Naive B cell (primary cell): ENCODE measurements at regions not wholly inside any gene's neighbourhood (a gene's known extent, or its start where the extent isn't known, plus 50 kb on each side); places are given as distances from the start of the nearest gene placed in this dataset.
"Not testable (repeated sequence)": the region's sequence is repeated elsewhere in the genome, so short reads cannot be mapped to it uniquely, and the experiment has no call there.

Experiments
- ATAC-seq, 2 donors: fragments of 150-1000 bp; cut with Tn5 transposase; 2 replicates each; pipeline ENCODE4 v1.10.0; 2021; ENCODE audit warnings: low read depth in 2 of 2, mild to moderate bottlenecking in 2 of 2, moderate library complexity in 2 of 2
- DNase-seq: peaks from one replicate; pipeline ENCODE4 v3.0.0; 2022
- H3K27ac Mint-ChIP-seq, 6 donors: one replicate each; pipeline ENCODE4 v1.8.0; 2020 to 2022; ENCODE audit warnings: mild to moderate bottlenecking in 6 of 6, mixed read lengths in 6 of 6, moderate library complexity in 5 of 6, inconsistent platforms in 2 of 6
- H3K27me3 Mint-ChIP-seq, 3 donors: one replicate each; pipeline ENCODE4 v1.8.0; 2021 to 2022; ENCODE audit warnings: mixed read lengths in 3 of 3, mild to moderate bottlenecking in 1 of 3
- H3K36me3 Mint-ChIP-seq, 2 donors: one replicate each; pipeline ENCODE4 v1.8.0; 2020 to 2022; ENCODE audit warnings: mixed read lengths in 2 of 2, inconsistent platforms in 1 of 2, mild to moderate bottlenecking in 1 of 2
- H3K4me1 Mint-ChIP-seq, 3 donors: one replicate each; pipeline ENCODE4 v1.8.0; 2020 to 2022; ENCODE audit warnings: mixed read lengths in 3 of 3, inconsistent platforms in 1 of 3, mild to moderate bottlenecking in 1 of 3, moderate library complexity in 1 of 3
- H3K4me3 Mint-ChIP-seq, 8 donors: one replicate each; pipeline ENCODE4 v1.8.0; 2020 to 2022; ENCODE audit warnings: mild to moderate bottlenecking in 8 of 8, mixed read lengths in 8 of 8, moderate library complexity in 8 of 8, inconsistent platforms in 2 of 8
- H3K9me3 Mint-ChIP-seq, 7 donors: one replicate each; pipeline ENCODE4 v1.8.0; 2020 to 2022; ENCODE audit warnings: mixed read lengths in 7 of 7, mild to moderate bottlenecking in 5 of 7, inconsistent platforms in 2 of 7, moderate library complexity in 1 of 7

DNA sequence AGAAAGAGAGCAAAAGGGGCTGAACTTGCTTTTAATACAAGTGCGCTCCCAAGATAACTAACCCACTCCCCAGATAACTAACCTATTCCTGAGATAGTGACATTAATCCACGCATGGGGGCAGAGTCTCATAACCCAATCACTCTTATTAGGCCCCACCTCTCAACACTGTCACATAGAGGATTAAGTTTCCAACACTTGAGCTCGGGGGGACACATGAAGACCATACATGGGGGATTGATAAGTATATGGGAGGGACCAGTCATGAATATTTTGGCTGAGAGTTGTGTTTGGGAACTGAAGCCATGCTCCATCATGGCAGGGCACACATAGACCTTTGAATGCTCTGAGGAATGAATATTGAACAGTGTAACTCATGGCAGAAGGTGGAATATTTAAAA lies 4217.3 kb upstream of the OR11H1 start:
- H3K27ac Mint-ChIP-seq, ATAC-seq, H3K27me3 Mint-ChIP-seq, DNase-seq, H3K4me3 Mint-ChIP-seq, H3K4me1 Mint-ChIP-seq: not testable (repeated sequence)
- Mint-ChIP-seq H3K36me3 (peaks cover 0 to 15% of the 10 kb centered on the region in 2 donors), H3K9me3 (peaks cover 15 to 70% (median 47%) of the 10 kb centered on the region in 7 donors)

DNA sequence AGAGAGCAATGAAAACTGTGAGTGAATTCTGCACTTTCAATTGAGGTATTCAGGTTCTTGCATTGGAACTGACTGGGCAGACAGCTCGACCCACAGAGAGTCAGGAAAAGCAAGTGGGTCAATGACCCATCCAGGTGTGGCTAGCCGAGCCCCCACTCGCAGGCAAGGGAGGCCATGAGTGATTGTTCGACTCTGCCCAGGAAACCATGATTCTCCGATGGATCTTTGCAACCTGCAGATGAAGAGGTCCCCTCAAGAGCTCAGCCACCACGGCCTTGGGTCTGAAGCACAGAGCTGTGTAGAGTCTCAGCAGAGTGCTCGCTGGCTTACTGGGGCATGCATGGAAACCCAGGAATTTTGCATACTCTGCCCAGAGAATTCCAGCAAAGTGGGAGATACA lies 4215.4 kb upstream of the OR11H1 start:
- not testable (repeated sequence) for H3K27ac Mint-ChIP-seq, H3K4me1 Mint-ChIP-seq, ATAC-seq, H3K4me3 Mint-ChIP-seq, H3K27me3 Mint-ChIP-seq, DNase-seq
- H3K36me3 Mint-ChIP-seq = peaks cover 0 to 15% of the 10 kb centered on the region in 2 donors
- H3K9me3 Mint-ChIP-seq = peaks cover 14 to 58% (median 31%) of the 10 kb centered on the region in 7 donors

DNA sequence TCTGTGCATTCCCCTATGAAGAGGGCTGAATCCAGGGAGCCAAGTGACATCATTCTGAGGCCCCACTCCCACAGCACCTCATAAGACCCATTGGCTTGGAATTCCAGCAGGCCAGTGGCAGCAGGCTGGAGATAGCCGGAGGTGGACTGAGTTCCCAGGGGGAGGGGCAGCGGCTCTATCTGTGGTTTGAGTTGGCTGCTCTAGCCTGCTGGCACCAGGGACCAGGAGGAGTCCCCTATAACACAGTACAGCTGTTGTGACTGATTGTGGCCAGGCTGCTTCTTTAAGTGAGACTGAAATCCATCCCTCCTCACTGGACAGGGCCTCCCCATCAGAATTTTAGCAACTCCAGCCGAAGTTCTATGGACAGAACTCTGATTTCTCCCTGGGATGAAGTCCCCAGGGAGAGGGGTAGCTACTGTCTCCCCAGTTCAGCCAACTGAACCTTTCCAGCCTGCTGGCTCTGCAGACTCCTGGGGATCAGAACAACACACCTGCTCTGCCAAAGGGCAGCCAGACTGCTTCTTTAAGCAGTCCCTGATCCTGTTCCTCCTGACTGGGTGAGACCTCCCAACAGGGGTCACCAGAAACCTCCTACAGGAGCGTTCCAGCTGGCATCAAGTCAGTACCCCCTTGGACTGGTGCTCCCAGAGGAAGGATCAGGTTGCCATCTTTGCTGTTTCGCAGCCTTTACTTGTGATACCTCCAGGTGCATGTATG lies 4214.8 kb upstream of the OR11H1 start:
- Mint-ChIP-seq H3K36me3 (peaks cover 0 to 15% of the 10 kb centered on the region in 2 donors), H3K9me3 (peaks cover 10 to 63% (median 28%) of the 10 kb centered on the region in 7 donors)
- not testable (repeated sequence) for H3K27ac Mint-ChIP-seq, ATAC-seq, H3K4me3 Mint-ChIP-seq, H3K4me1 Mint-ChIP-seq, H3K27me3 Mint-ChIP-seq, DNase-seq

- ATAC-seq, H3K4me1 Mint-ChIP-seq, DNase-seq, H3K27ac Mint-ChIP-seq, H3K27me3 Mint-ChIP-seq, H3K36me3 Mint-ChIP-seq: not testable (repeated sequence)
- Mint-ChIP-seq H3K4me3 (peak overlapping the region in 1 of 8 donors; percentile 13), H3K9me3 (peaks cover 0 to 34% (median 14%) of the 10 kb centered on the region in 7 donors)
Measured at GRCh38 chr22:11318633-11319032, 4209.4 kb upstream of the OR11H1 start.

GRCh38 chr22:11324439-11325037 lies 4203.5 kb upstream of the OR11H1 start:
- not testable (repeated sequence) for H3K36me3 Mint-ChIP-seq, H3K4me1 Mint-ChIP-seq, H3K27me3 Mint-ChIP-seq, H3K4me3 Mint-ChIP-seq, H3K27ac Mint-ChIP-seq, ATAC-seq, DNase-seq
- peaks cover 16 to 49% (median 40%) of the 10 kb centered on the region in 7 donors for H3K9me3 Mint-ChIP-seq

- Mint-ChIP-seq H3K9me3 (peaks cover 16 to 62% (median 40%) of the 10 kb centered on the region in 7 donors), H3K36me3 (peaks cover 0 to 7% of the 10 kb centered on the region in 2 donors), H3K27ac (no peak overlapping the region), H3K27me3 (no peaks in the 10 kb centered on the region), H3K4me3 (no peak overlapping the region), H3K4me1 (no peaks in the 10 kb centered on the region)
- DNase-seq (no peak), ATAC-seq (no peak)
Measured at GRCh38 chr22:11325767-11326166, 4202.2 kb upstream of the OR11H1 start.

DNA sequence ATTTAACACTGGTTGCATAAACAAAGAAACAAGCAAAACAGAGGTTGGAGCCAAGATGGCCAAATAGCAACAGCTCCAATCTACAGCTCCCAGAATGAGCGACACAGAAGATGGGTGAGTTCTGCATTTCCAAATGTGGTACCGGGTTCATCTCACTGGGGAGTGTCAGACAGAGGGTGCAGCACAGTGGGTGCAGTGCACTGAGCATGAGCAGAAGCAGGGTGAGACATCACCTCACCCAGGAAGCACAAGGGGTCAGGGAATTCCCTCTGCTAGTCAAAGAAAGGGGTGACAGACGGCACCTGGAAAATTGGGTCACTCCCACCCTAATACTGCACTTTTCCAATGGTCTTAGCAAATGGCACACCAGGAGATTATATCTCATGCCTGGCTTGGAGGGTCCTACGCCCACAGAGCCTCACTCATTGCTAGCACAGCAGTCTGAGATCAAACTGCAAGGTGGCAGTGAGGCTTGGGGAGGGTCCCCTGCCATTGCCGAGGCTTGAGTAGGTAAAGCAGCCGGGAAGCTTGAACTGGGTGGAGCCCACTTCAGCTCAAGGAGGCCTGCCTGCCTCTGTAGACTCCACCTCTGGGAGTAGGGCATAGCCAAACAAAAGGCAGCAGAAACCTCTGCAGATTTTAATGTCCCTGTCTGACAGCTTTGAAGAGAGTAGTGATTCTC lies 4186.5 kb upstream of the OR11H1 start:
- peaks cover 25 to 66% (median 32%) of the 10 kb centered on the region in 7 donors for H3K9me3 Mint-ChIP-seq
- not testable (repeated sequence) for H3K36me3 Mint-ChIP-seq, H3K27ac Mint-ChIP-seq, DNase-seq, ATAC-seq, H3K4me1 Mint-ChIP-seq, H3K27me3 Mint-ChIP-seq, H3K4me3 Mint-ChIP-seq

- Mint-ChIP-seq H3K4me3 (peak overlapping the region in 1 of 8 donors; percentile 6), H3K9me3 (peaks cover 8 to 44% (median 23%) of the 10 kb centered on the region in 7 donors)
- not testable (repeated sequence) for DNase-seq, ATAC-seq, H3K4me1 Mint-ChIP-seq, H3K27ac Mint-ChIP-seq, H3K27me3 Mint-ChIP-seq, H3K36me3 Mint-ChIP-seq
Measured at GRCh38 chr22:11351181-11351580, 4176.8 kb upstream of the OR11H1 start.

DNA sequence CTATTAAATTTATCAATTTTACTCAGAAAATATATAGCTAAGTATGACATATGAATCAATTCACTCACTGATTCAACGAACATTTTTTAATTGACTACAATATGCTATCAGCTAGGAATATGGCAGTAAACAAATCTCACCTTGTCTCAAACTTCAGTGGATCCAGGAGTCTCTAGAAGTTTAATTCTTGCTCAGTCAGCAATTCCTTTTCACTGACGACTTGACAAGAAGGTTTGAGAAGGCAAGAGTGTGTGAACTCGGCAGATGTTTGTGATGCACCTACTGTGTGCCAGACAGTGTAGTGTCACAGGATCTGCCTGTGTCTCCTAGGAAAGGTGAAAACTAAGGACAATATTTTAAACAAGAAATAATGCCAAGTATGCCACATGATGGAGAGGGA lies 4175.7 kb upstream of the OR11H1 start:
- ATAC-seq = not testable (repeated sequence)
- H3K9me3 Mint-ChIP-seq = peaks cover 11 to 40% (median 26%) of the 10 kb centered on the region in 7 donors

DNA sequence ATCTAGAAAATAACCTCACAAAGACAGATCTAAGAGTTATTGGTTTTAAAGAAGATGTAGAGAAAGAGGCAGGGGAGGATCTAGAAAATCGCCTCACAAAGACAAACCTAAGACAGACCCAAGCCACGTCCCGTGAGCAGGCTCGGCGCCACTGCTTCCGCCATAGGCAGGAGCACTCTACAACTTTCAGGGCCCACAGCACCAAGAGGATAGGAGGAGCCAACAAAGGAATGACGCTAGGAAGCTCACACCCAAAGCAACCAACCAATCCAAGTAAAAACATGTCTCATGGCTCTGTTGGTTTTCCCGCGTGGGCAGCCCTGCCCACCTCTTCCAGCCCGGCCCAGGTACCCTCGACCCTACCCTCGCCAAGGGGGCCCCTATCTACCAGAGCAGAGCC lies 4167.4 kb upstream of the OR11H1 start:
- peaks cover 15 to 60% (median 39%) of the 10 kb centered on the region in 7 donors for H3K9me3 Mint-ChIP-seq
- H3K27ac Mint-ChIP-seq = no peak overlapping the region
- no peaks in the 10 kb centered on the region for H3K4me1 Mint-ChIP-seq
- peaks cover 0 to 10% of the 10 kb centered on the region in 2 donors for H3K36me3 Mint-ChIP-seq
- H3K4me3 Mint-ChIP-seq = no peak overlapping the region
- DNase-seq (no peak), ATAC-seq (no peak)
- H3K27me3 Mint-ChIP-seq = no peaks in the 10 kb centered on the region

More for the DNA sequence above, 4175.7 kb upstream of the OR11H1 start:
- not testable (repeated sequence) for H3K36me3 Mint-ChIP-seq, H3K27ac Mint-ChIP-seq, DNase-seq, H3K27me3 Mint-ChIP-seq, H3K4me1 Mint-ChIP-seq, H3K4me3 Mint-ChIP-seq

DNA sequence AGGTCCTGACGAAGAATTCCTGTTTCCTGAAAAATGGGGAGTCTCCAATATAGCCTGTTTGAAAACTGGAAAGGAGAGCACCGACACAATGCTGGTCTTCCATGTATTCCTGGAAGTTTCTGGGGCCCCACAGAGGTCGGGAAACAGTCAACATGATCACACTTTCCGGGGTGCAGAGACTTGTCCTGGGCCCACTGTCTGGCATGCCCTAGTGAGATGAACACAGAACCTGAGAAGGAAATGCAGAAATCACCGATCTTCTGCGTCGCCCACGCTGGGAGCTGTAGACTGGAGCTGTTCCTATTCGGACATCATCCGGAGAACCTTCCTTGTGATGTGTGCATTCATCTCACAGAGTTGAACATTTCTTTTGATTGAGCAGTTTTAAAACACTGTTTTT lies 4166.5 kb upstream of the OR11H1 start:
- not testable (repeated sequence) for DNase-seq, H3K27ac Mint-ChIP-seq, ATAC-seq, H3K27me3 Mint-ChIP-seq, H3K4me3 Mint-ChIP-seq, H3K36me3 Mint-ChIP-seq, H3K4me1 Mint-ChIP-seq
- peaks cover 13 to 62% (median 41%) of the 10 kb centered on the region in 7 donors for H3K9me3 Mint-ChIP-seq

DNA sequence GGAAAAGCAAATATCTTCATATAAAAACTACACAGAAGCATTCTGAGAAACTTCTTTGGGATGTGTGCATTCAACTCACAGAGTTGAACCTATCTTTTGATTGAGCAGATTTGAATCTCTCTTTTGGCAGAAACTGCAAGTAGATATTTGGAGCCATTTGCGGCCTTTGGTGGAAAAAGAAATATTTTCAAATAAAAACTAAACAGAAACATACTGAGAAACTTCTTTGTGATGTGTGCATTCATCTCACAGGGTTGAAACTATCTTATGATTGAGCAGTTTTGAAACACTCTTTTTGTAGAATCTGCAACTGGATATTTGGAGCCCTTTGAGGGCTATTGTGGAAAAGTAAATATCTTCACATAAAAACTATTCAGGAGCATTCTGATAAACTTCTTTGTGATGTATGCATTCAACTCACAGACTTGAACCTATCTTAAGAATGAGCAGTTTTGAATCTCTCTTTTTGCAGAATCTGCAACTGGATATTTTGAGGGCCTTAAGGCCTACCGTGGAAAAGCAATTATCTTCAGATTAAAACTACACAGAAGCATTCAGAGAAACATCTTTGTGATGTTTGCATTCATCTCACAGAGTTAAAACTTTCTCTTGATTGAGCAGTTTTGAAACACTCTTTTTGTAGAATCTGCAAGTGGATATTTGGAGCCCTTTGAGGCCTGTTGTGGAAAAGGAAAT lies 4158.2 kb upstream of the OR11H1 start:
- not testable (repeated sequence) for H3K36me3 Mint-ChIP-seq, H3K27ac Mint-ChIP-seq, ATAC-seq, H3K4me3 Mint-ChIP-seq, DNase-seq, H3K4me1 Mint-ChIP-seq, H3K27me3 Mint-ChIP-seq
- H3K9me3 Mint-ChIP-seq = peaks cover 0 to 45% (median 30%) of the 10 kb centered on the region in 7 donors

- not testable (repeated sequence) for H3K27ac Mint-ChIP-seq, ATAC-seq, H3K27me3 Mint-ChIP-seq, DNase-seq, H3K4me3 Mint-ChIP-seq, H3K4me1 Mint-ChIP-seq, H3K36me3 Mint-ChIP-seq
- H3K9me3 Mint-ChIP-seq = peaks cover 0 to 48% (median 33%) of the 10 kb centered on the region in 7 donors
Measured at GRCh38 chr22:11370311-11370710, 4157.7 kb upstream of the OR11H1 start.
